ENCODE measurements at regions not wholly inside any gene's neighbourhood (a gene's known extent, or its start where the extent isn't known, plus 50 kb on each side); places are given as distances from the start of the nearest gene placed in this dataset.

DNA sequence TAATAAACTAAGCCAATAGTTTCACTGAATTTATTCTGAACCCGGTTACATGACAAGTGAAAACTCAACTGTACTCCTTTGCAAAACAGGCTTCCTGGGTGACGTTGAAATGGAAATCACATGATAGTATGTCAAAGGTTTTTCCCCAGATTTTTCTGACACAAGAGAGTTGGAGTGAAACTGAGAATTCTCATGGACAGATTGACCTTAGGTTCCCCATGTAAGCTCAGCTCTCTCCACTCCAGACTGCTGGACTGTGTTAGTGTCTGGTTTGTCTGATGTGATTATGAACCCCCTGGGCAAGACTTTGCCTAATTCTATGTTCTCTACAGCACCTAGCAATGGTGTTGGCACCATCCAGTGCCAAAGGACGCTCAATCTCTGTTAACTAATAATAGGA is 219.7 kb upstream of the COL8A1 start:
- Histone ChIP-seq H3K27ac (ENCODE audit: poor library complexity, severe bottlenecking) (no peak overlapping the region), H3K4me1 (ENCODE audit: insufficient read depth, poor library complexity, severe bottlenecking) (peaks cover 6% of the 10 kb centered on the region), H3K4me3 (ENCODE audit: severe bottlenecking) (no peak overlapping the region), H3K27me3 (ENCODE audit: insufficient read depth, poor library complexity, severe bottlenecking) (no peaks in the 10 kb centered on the region), H3K9me3 (ENCODE audit: severe bottlenecking) (no peaks in the 10 kb centered on the region), H3K36me3 (ENCODE audit: low read depth) (no peaks in the 10 kb centered on the region)
- DNase-seq (ENCODE audit: low spot score): no peak
- TF ChIP-seq, protein P1, sequence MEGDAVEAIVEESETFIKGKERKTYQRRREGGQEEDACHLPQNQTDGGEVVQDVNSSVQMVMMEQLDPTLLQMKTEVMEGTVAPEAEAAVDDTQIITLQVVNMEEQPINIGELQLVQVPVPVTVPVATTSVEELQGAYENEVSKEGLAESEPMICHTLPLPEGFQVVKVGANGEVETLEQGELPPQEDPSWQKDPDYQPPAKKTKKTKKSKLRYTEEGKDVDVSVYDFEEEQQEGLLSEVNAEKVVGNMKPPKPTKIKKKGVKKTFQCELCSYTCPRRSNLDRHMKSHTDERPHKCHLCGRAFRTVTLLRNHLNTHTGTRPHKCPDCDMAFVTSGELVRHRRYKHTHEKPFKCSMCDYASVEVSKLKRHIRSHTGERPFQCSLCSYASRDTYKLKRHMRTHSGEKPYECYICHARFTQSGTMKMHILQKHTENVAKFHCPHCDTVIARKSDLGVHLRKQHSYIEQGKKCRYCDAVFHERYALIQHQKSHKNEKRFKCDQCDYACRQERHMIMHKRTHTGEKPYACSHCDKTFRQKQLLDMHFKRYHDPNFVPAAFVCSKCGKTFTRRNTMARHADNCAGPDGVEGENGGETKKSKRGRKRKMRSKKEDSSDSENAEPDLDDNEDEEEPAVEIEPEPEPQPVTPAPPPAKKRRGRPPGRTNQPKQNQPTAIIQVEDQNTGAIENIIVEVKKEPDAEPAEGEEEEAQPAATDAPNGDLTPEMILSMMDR (IDR thresholded peaks at IDR 0.05; ENCODE audit: poor library complexity, severe bottlenecking): no peak
- no peak for ATAC-seq (ENCODE audit: low read depth)

DNA sequence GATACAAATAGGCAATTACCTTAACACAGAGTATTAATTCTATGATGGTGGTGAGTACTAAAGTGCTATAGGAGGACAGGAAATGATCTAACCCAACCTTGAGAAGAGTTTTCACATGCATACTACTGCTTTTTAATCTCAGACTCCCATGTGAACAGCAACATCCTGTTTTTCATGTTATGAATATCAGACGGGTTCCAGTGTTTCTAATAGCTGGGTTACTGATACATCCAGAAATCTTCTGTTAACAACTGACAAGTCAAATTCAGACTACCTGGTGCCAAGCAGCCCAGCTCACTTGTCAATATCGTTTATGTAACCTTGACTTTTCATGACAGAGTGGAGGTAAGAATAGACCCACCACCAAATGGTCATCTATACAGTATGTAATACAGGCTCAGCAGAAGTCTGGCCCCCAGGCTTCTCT is 220.2 kb upstream of the COL8A1 start:
- Histone ChIP-seq H3K4me1 (ENCODE audit: insufficient read depth, poor library complexity, severe bottlenecking) (peaks cover 10% of the 10 kb centered on the region), H3K36me3 (ENCODE audit: low read depth) (no peaks in the 10 kb centered on the region), H3K27ac (ENCODE audit: poor library complexity, severe bottlenecking) (no peak overlapping the region), H3K9me3 (ENCODE audit: severe bottlenecking) (no peaks in the 10 kb centered on the region), H3K4me3 (ENCODE audit: severe bottlenecking) (no peak overlapping the region), H3K27me3 (ENCODE audit: insufficient read depth, poor library complexity, severe bottlenecking) (no peaks in the 10 kb centered on the region)
- ATAC-seq (ENCODE audit: low read depth): no peak
- TF ChIP-seq, protein P1 (IDR thresholded peaks at IDR 0.05; ENCODE audit: poor library complexity, severe bottlenecking): no peak
- no peak for DNase-seq (ENCODE audit: low spot score)

DNA sequence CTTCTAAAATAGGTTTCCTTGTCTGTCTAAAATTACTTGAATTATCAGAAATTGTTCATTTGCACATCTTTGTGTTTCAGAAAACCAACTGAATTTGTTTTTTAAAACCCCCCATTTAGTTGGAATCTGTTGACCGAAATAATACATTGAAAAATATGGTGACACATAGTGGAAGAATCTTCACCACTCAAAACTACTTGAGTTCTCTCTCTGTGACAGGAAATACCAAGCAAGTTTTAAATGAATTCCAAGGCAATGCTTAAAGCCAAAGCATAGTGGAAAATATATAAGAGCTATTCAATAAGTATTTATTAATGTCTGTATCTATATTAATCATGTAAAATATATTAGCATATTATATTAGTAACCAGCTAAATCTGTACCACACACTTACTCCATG is 224.9 kb upstream of the COL8A1 start:
- peaks cover 16% of the 10 kb centered on the region for H3K4me1 ChIP-seq (ENCODE audit: insufficient read depth, poor library complexity, severe bottlenecking)
- H3K27me3 ChIP-seq (ENCODE audit: insufficient read depth, poor library complexity, severe bottlenecking): no peaks in the 10 kb centered on the region
- TF ChIP-seq, protein P1 (IDR thresholded peaks at IDR 0.05; ENCODE audit: poor library complexity, severe bottlenecking): no peak
- peak overlapping the region; percentile 64 for H3K27ac ChIP-seq (ENCODE audit: poor library complexity, severe bottlenecking)
- H3K9me3 ChIP-seq (ENCODE audit: severe bottlenecking): no peaks in the 10 kb centered on the region
- no peak overlapping the region for H3K4me3 ChIP-seq (ENCODE audit: severe bottlenecking)
- ATAC-seq (ENCODE audit: low read depth): peak; percentile 83; the same call in 2 of the 3 replicates
- no peaks in the 10 kb centered on the region for H3K36me3 ChIP-seq (ENCODE audit: low read depth)
- DNase-seq (ENCODE audit: low spot score): no peak

DNA sequence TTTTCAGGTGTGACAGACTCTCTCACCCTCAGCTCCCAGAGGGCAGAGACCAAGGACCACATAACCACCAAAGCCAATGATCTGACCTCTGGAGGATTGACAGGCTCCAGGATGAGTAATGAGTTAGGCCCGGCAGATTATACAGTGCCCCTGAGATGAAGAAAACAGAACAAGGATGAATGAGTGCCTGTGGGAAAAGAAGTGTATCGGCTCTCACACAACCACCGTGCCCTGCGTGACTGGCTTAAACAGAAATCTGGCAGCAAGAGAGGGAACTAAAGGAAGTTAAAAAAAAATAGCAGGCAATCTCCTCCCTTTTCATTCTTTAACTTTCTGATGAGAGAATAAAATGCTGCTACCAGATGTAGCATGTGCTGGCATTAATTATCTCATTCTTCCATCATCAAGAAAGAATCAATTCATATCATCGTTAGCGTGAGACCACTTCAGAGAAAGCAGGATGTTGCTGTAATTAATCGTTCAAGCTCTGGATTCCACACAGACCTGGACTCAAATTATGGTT is 227.5 kb upstream of the COL8A1 start:
- TF ChIP-seq, protein P1 (IDR thresholded peaks at IDR 0.05; ENCODE audit: poor library complexity, severe bottlenecking): no peak
- H3K4me1 ChIP-seq (ENCODE audit: insufficient read depth, poor library complexity, severe bottlenecking): peaks cover 16% of the 10 kb centered on the region
- ATAC-seq (ENCODE audit: low read depth) (no peak), DNase-seq (ENCODE audit: low spot score) (no peak)
- no peak overlapping the region for H3K27ac ChIP-seq (ENCODE audit: poor library complexity, severe bottlenecking)
- H3K27me3 ChIP-seq (ENCODE audit: insufficient read depth, poor library complexity, severe bottlenecking): no peaks in the 10 kb centered on the region
- no peak overlapping the region for H3K4me3 ChIP-seq (ENCODE audit: severe bottlenecking)
- H3K36me3 ChIP-seq (ENCODE audit: low read depth): no peaks in the 10 kb centered on the region
- H3K9me3 ChIP-seq (ENCODE audit: severe bottlenecking): no peaks in the 10 kb centered on the region

- Histone ChIP-seq H3K27me3 (ENCODE audit: insufficient read depth, poor library complexity, severe bottlenecking) (no peaks in the 10 kb centered on the region), H3K27ac (ENCODE audit: poor library complexity, severe bottlenecking) (no peak overlapping the region), H3K9me3 (ENCODE audit: severe bottlenecking) (no peaks in the 10 kb centered on the region), H3K4me3 (ENCODE audit: severe bottlenecking) (no peak overlapping the region), H3K36me3 (ENCODE audit: low read depth) (no peaks in the 10 kb centered on the region), H3K4me1 (ENCODE audit: insufficient read depth, poor library complexity, severe bottlenecking) (peaks cover 16% of the 10 kb centered on the region)
- no peak for ATAC-seq (ENCODE audit: low read depth)
- DNase-seq (ENCODE audit: low spot score): no peak
- TF ChIP-seq, protein P1 (IDR thresholded peaks at IDR 0.05; ENCODE audit: poor library complexity, severe bottlenecking): no peak
Observed at GRCh38 chr3:99409961-99410360, 228.4 kb upstream of the COL8A1 start.

Measured in RWPE2 (cell line).